M059J (cell line): ENCODE measurements at regions not wholly inside any gene's neighbourhood (a gene's known extent, or its start where the extent isn't known, plus 50 kb on each side); places are given as distances from the start of the nearest gene placed in this dataset.
A peak's percentile ranks its signal among the peaks of the same experiment; 100 is the strongest.
"Not testable (repeated sequence)": the region's sequence is repeated elsewhere in the genome, so short reads cannot be mapped to it uniquely, and the experiment has no call there.

ENCODE experiments used
- DNase-seq: peaks from one replicate; pipeline ENCODE4 v3.0.0-alpha.2; 2012; ENCODE audit warnings: low read depth

DNA sequence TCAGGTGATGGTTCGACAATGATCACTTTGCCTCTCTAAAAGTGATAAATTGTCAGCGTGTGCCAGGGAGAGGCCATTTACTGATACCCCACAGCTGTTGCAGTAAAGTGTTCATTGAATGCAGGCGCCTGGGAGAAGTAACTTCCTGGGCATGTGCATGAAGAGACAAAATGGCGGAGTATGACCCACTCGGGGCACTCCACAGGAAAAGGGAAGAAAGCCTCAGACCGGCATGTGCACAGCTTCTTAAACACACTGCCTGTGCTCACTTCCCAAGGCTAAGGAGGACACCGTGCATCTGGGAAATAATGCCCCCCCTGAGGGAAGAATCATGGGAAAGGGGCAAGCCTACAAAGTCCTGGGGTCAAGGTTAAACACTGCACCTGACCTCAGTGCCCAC is 329.5 kb downstream of the ICE1 start:
- no peak for DNase-seq

DNA sequence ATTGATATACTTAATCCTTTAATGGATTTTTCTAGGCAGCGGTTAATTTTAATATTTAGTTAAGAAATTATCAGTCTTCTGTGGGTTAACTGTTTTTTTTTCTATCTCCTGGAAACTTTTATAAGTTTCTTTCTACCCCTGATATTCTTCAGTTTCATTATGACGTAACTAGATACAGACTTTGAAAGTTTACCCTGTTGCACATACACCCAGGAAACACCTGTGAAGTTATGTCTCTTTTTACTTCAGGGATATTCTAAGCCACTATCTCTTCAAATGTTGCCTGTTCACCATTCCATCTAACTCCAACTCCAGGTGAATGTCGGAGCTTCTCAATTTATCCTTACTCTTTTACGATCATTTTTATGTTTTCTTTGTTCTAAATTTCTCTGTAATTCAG is 329.0 kb downstream of the ICE1 start:
- DNase-seq, result no peak

DNA sequence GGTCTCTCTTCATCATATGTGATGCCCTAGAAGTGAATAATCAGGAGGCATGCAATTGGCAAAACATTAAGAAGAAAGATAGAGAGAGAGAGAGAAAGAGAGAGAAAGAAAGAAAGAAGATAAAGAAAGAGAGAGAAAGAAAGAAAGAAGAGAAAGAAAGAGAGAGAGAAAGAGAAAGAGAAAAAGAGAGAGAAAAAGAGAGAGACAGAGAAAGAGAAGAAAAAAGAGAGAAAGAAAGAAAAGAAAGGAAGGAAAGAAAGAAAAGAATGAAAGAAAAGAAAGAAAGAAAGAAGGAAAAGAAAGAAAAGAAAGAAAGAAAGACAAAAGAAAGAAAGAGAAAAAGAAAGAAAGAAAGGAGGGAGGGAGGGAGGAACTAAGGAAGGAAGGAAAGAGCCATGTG is 318.9 kb downstream of the ICE1 start:
- DNase-seq, result no peak

DNA sequence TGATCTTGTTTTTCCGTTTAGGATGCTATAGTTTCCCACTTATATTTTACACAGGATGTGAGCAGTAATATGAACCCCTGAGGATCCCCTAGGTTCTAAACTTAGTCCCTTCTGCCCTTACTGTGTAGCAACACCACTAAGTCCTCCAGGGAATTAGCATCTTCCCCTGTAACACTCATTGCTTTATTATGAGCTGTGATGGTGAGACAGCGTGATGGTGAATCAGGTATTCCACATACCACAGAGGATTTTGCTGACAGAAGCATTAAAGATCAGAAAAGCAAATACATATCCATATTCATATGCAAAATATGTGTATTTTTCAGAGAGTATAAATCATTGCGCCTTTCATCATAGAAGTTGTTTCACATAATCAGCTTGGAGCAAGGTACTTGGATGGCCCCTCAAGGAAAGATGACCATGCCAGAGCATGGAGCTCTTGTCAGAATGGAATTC is 317.0 kb downstream of the ICE1 start:
- no peak for DNase-seq

DNA sequence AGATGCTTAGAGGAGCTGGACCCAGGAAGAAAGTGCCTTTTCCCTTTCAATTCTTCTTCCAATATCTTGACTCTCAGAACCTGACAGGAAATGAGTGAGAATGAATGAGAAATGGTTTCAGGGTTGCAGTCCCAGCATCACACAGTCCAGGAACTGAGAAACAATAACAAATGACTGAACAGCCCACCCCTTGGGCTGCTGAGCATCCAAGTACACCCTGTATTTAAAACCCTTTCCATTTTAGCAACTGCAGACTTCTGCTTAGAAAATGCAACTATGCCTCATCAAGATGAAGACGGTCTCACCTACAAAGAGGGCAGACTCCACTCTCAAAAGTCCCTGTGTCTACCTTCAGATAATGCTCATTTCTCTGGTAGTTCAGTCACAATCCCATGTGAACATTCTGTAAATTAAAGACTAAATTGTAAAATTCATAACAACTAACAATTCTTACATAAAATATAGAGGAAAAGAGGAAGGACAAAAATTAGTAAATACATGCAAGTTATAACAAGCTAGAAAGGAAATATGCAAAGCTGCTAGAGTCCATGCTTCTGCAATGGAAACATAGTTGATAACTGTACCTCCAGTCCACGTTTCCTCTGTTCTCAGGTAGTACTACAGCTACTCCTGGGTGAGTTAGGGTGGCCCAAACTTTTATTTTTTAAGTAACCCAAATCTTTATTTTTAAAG is 316.5 kb downstream of the ICE1 start:
- DNase-seq, result no peak

DNA sequence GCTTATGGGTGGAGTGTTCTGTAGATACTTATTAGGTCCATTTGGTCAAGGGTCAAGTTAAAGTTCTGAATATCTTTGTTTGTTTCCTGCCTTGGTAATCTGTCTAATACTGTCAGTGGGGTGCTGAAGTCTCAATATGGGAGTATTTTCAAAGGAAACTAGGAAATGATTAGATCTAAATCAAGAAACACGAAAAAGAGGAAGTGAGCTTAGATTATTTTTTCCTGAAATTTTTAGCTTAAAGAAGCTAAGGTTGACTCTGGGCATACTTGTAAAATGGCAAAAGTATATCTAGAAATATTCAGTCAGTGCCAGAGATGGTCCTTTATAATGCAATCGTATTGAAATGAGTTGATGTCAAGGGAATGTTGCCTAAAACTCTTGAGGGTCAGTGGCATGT is 313.5 kb downstream of the ICE1 start:
- DNase-seq, result no peak

DNA sequence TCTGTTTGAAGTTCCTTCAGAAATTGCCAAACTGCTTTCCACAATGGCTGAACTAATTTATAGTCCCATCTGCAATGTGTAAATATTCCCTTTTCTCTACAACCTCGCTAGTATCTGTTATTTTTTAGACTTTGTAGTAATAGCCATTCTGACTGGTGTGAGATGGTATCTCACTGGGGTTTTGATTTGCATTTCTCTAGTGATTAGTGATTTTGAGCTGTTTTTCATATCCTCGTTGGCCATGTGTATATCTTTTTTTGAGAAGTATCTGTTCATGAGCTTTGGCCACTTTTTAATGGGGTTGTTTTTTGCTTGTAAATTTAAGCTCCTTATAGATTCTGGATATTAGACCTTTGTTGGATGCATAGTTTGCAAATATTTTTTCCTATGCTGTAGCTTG is 310.6 kb downstream of the ICE1 start:
- DNase-seq, result not testable (repeated sequence)

DNA sequence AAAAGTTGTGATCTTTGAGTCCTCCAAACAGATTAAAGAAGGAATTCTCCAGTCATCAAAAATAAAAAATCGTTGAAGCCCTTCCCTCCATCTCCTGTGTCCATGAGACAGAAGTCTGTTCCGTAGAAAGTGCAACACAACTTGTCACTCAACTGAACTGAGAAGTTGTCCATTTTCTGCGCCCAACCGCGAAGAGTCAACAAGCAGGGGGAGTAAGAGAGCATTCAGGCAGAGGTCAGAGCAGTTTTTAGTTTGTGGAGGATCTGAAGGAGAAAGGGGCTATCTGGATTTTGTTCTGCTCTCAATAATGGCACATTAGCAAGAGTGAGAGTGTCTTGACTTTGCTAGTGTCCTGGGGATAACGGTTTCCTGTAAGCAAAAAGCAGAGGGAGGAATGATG is 303.9 kb downstream of the ICE1 start:
- DNase-seq, result no peak

DNA sequence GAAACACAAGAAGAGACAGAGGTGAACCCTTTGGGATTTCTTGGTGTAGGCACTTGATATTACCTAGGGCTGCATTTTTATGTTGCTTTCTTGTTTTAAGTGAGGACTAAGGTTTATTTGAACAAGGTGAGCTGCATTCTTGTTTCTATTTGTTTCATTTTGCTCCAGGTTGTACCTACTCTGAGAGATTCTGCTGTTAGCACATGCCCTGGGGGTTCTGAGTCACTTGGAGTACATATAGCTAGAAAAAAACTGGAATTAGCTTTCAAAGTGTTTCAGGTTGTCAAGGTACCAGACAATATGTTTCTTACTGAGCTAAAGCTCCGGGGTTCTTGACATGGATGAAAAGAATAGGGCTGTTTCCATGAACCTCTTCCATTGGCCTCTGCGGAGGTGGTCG is 299.4 kb downstream of the ICE1 start:
- no peak for DNase-seq

DNA sequence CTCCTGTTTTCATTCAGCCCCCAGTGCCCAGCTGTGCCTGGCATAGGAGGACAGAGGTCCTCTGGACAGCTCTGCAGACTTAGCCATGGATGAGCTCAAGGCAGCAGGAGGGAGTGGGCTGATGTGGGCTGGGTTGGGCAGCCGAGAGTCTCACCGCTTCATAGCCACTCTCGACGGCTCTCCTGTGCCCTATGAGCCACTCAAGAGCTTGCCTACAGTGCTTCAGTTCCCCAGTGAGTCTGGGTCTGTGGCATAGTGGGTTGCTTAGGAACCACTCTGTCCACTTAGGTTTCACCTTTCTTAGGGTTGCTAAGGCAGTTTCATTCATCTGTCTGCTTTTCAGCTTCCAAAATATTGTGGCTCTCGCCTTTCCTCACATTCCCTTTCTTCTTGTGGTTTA is 296.8 kb downstream of the ICE1 start:
- no peak for DNase-seq

DNA sequence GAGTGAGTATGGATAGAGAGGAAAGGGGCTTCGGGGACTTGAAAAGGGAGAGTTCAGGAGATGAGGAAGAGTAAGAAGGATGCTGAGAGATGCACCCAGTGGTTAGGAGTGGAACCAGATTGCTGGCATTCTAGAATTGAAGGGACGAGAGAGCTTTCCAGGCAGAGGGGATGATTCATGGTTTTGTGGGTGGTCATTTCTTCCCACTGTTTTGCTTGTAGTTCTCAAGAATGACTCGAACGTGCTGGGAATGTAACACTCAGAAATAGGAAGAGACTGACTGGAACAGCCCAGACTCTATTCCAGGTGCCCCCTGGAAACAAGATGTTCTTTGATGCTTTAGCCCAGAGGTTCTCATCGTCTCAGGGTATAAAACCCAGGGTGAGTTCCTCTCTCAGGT is 294.2 kb downstream of the ICE1 start:
- no peak for DNase-seq

DNA sequence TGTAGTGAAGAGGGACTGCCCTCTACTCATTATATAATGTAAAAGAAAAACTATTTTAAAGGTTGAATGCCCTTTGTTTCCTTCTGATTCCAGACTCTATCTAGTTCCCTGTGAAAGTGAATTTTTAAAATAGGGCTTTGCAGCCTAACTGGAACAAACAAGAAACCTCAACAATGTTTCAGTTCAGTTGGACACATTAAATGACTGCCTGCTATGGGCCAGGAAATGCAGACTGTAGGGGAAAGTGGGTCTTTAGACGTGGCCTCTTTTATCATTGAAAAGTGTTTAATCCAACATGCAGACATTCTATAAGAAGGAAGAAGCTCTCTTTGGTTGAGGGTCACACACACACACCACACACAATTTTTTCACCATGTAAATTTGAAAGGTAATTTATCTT is 289.1 kb downstream of the ICE1 start:
- DNase-seq, result no peak

DNA sequence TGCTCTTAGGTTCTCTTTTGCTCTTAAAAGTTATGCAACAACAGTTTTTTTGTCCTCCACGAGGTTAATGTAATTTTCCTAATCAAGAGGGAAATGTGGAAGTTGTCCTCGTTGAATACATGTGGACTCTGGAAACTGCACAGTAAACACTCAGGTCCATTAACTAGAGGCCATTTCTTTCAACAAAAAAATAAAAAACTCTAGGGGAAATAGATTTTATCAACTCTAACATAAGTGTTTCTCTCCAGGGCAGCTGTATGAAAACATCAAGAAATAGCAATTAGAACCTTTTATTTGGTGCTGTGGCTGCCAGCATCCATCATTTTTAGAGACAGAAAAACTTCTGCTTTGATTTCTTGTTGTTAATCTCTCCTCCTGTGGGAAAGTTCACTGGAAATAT is 288.6 kb downstream of the ICE1 start:
- no peak for DNase-seq

DNA sequence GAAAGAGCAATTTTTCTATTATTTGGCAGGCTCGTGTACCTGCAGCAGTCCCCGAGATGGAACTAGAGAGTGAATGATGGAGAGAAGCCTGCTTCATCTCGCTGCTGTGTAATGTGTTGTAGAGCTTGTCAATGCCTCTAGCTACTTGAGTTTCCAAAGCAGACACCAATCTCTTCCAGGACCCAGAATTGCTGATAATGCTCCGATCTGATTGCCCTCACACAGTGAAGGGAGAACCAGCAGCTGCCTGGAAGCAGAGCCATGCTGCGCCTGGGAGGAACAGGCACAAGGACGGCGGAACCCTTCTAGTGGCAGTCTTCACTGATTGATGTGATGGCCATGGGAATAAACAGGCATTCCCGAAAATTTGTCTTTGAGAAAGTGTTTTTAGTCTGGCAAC is 288.0 kb downstream of the ICE1 start:
- no peak for DNase-seq

DNA sequence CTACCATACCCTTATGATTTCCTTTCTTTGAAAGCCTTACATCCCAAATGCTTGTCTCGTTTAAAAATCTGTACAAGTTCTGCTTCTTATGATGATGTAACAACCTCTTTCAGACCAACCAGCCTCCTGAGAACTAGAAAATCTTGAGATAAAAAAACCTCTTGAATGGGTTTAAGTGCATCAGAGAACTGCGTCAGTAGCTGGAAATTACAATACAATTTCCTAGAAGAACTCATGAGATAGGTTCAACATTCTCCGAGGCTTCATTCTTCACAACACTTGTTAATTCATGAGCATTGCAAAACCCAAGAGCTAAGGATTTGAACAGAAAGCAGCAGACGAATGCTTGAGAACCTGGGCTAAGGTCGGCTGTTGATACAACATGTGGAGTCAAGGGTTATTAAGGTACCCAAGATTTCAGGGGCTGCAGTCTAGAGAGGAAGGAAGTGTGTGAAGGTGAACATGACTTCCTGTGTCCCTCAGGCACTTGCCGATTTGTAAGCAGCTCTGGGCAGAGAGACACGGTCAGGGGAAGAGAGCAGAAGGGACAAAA is 286.0 kb downstream of the ICE1 start:
- DNase-seq, result no peak

DNA sequence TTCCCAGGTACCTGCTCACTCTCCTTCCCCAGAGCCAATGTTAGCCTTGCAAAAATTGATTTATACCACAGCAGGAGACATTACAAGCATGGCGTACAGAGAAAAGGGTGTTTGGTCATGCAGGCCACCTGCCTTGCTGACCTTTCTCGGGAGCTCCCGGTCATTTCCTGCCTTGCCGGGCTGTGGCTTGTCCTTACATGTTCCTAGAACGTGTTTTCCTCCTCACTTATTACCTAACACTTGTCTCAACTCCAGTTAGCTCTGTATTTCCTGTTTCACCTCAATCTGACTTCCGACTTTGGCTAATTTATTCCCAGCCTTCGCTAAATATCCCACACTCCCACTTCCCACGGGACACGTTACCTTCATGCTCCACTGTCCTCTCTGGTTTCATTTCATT is 282.5 kb downstream of the ICE1 start:
- no peak for DNase-seq

DNA sequence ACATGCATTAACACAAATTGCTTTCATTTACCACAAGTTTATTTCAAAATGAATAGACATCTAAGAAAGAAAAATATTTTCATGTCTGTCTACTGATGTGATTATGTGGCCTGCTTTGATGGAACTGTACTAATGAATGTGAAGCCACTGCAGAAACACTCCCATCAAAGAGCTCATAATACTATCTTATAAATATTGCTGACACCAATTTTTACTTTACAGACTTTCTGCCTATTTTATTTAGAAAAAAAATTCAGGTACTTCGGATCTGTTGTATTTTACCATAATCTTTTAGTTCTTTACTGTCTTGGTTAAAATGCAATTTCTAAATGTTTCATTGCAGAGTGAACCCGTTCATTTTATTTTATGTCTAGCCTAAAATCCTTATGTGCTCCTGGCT is 281.9 kb downstream of the ICE1 start:
- no peak for DNase-seq

DNA sequence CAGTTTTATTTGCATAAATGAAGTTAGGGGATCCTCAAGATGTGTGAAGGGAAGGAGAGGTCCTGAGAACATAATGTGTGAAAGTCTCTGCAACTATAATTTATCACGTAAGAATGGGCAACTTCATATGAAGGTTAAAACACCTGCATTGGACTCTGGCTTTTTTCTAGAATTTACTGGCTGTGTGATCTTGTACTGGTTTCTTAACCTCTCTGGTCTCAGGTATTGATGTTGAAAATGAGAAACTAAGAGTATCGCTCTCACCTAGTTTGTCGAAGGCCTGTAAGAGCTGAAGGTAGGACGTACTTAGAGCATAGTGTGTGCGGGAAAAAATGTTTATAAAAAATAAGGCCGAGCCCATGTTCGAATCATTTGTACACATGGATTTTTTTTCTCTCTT is 280.5 kb downstream of the ICE1 start:
- no peak for DNase-seq

DNA sequence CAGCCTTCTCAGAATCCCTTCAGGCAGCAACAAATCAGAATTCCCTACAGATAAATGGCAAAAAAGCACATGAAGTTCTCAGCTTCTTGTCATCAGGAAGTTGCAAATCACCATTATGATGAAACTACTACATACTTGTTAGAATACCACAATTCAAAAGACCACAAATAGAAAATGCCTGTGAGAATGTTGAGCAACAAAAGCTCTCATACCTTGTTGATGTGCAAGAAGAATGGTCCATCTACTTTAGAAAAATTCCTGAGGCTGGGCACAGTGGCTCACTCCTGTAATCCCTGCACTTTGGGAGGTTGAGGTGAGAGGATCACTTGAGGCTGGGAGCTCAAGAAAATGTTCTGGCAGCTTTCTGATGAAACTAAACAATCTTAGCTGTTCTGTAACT is 278.1 kb downstream of the ICE1 start:
- DNase-seq, result no peak

DNA sequence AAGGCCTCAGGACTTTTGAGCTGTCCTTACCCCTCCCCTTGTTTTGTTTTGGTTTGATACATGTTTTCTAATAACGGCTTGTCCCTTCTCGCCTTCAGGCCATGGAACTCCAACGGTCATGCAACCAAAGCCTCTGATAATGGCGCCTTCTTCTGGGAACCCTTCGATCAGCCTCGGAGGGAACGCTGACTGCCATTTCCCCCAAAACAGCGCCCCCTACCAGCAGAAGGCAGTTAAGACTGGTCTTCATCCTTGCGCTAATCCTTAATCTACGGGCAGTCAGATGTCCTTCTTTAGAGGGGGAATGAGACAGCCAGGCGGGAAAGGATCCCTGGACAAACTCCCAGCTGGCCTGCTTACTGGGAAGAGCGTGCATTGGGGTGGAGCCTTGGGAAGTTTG is 276.6 kb downstream of the ICE1 start:
- peak; percentile 7 for DNase-seq

DNA sequence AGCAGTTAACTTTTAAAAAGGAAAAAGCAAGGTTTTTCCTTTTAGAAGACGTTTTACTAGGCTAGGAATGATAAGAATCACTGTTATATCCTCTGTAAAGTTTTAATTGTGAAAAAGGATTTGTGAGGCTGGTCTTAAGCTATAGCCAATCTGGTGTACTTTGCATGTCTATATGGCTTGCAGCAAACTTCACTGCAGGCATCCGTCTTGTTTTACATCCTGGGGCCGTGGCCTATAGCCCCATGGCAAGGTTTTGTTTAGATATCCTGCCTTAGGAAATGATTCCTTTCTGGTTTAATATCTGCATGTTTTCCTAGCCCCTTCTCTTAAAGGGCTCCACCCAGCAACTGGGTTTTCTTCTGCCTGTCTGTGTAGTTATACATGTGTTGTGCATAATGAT is 272.8 kb downstream of the ICE1 start:
- DNase-seq, result no peak

DNA sequence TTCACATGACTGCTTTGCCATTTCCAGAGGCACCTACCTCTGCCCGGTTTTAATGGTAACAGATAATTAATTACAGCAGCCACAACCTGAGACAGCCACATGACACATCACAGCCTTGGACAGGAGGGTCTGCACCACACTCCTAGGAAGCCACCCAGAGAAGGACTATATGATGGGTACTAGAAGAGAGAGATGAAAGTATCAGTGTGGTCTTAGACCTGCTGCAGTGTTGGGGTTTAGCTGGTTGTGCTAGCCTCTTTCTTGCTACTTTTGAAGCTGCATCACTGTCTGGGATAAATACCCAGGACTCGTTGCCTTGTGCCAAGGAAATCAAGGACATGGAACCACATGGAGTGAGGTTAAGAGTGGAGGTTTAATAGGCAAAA is 266.4 kb downstream of the ICE1 start:
- no peak for DNase-seq

DNA sequence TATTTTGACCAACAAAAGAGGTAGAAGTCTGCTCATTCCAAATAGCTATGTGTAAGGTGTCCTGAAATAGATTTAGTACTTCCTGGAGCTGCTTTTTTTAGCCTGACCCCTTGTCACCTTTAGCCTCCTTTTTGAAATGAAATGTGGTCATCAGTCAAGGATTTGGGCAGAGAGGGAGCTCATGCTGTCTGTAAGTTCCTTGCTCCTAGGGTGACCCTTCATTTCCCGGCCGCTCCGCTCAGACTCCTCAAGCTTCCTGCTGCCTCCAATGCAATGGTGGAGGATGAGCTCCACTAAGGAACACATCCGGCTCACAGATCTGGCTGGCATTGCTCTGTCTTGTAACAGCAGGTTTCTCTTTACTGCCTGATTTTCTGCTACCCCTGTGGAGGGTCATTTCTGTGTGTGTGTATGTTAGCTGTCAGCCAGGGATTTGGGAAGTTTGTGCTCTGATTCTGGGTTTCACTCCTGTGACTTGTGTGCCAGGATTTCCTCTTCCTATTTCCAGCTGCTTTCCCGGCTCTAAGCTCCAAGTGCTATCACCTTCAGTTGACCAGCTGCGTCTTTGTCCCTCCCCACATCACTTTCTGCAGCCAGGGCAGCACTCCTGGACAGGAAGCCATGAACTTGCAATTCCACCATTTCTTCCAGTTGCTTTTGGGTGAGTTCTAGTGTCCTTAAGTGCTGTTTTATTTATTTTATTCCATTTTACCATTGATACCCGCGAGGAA is 265.9 kb downstream of the ICE1 start:
- DNase-seq, result no peak

DNA sequence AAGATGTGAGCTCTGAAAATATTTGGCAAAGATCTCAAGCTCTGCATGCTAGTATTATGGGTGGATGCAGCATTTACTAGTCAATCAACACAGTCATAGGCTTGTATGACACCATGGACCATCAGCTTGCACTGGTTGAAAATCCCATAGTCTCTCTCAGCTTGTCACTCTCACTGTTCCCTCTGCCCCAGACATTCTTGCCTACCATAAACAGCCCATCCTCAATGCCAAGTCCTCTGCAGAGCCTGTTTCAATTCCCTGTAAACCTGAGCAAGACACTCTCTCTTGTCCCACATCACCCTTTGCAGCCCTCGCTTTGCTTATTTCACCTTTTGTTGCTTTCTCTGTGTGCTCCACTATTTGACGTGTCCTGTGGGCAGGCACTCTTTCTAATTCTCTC is 264.6 kb downstream of the ICE1 start:
- DNase-seq, result no peak
